CD4-positive, alpha-beta T cell treated with Interleukin-17A for 4 hours (primary cell): ENCODE measurements at regions not wholly inside any gene's neighbourhood (a gene's known extent, or its start where the extent isn't known, plus 50 kb on each side); places are given as distances from the start of the nearest gene placed in this dataset.

Experiments used
- DNase-seq: peaks from one replicate; pipeline ENCODE4 v3.0.0-alpha.2; 2020; ENCODE audit warnings: mixed read lengths

GRCh38 chr9:119810645-119811429 is 441.6 kb upstream of the BRINP1 start:
- DNase-seq = no peak

- no peak for DNase-seq
These were observed 434.4 kb upstream of the BRINP1 start for GRCh38 chr9:119803679-119804078.

GRCh38 chr9:119802621-119803020 is 433.4 kb upstream of the BRINP1 start:
- no peak for DNase-seq

GRCh38 chr9:119802133-119802532 is 432.9 kb upstream of the BRINP1 start:
- DNase-seq = no peak

GRCh38 chr9:119801311-119801710 is 432.1 kb upstream of the BRINP1 start:
- no peak for DNase-seq

- DNase-seq = no peak
These were observed 426.2 kb upstream of the BRINP1 start for GRCh38 chr9:119795395-119795794.

GRCh38 chr9:119794836-119795235 is 425.6 kb upstream of the BRINP1 start:
- no peak for DNase-seq

GRCh38 chr9:119793218-119793617 is 424.0 kb upstream of the BRINP1 start:
- no peak for DNase-seq

- no peak for DNase-seq
These were observed 423.0 kb upstream of the BRINP1 start for GRCh38 chr9:119792242-119792641.

GRCh38 chr9:119789987-119790386 is 420.8 kb upstream of the BRINP1 start:
- DNase-seq = no peak

GRCh38 chr9:119788921-119789320 is 419.7 kb upstream of the BRINP1 start:
- DNase-seq = no peak

- DNase-seq = no peak
These were observed 412.7 kb upstream of the BRINP1 start for GRCh38 chr9:119781886-119782285.

GRCh38 chr9:119775410-119775809 is 406.2 kb upstream of the BRINP1 start:
- DNase-seq = no peak

GRCh38 chr9:119773823-119774222 is 404.6 kb upstream of the BRINP1 start:
- no peak for DNase-seq

- no peak for DNase-seq
These were observed 402.1 kb upstream of the BRINP1 start for GRCh38 chr9:119771341-119771740.

- DNase-seq = no peak
These were observed 399.0 kb upstream of the BRINP1 start for GRCh38 chr9:119768266-119768665.

- DNase-seq = no peak
These were observed 396.5 kb upstream of the BRINP1 start for GRCh38 chr9:119765632-119766175.

GRCh38 chr9:119763260-119763659 is 394.0 kb upstream of the BRINP1 start:
- no peak for DNase-seq

- DNase-seq = no peak
These were observed 392.6 kb upstream of the BRINP1 start for GRCh38 chr9:119761812-119762211.

- no peak for DNase-seq
These were observed 389.8 kb upstream of the BRINP1 start for GRCh38 chr9:119758990-119759389.

GRCh38 chr9:119758241-119758640 is 389.0 kb upstream of the BRINP1 start:
- DNase-seq = no peak

GRCh38 chr9:119739476-119739875 is 370.2 kb upstream of the BRINP1 start:
- no peak for DNase-seq

GRCh38 chr9:119736491-119737454 is 367.5 kb upstream of the BRINP1 start:
- DNase-seq = no peak

- no peak for DNase-seq
These were observed 358.8 kb upstream of the BRINP1 start for GRCh38 chr9:119727988-119728387.
